Muscle layer of duodenum (tissue), 2 donors: ENCODE measurements at regions not wholly inside any gene's neighbourhood (a gene's known extent, or its start where the extent isn't known, plus 50 kb on each side); places are given as distances from the start of the nearest gene placed in this dataset.
"Not testable (repeated sequence)": the region's sequence is repeated elsewhere in the genome, so short reads cannot be mapped to it uniquely, and the experiment has no call there.

ENCODE experiments used
- H3K27ac ChIP-seq: one replicate; pipeline ENCODE4 v1.7.0; 2013; ENCODE audit warnings: mild to moderate bottlenecking, low read length
- H3K27me3 ChIP-seq: one replicate; pipeline ENCODE4 v1.7.0; 2013; ENCODE audit warnings: low read depth, mild to moderate bottlenecking, control low read depth, low read length
- H3K36me3 ChIP-seq, 2 donors: one replicate each; pipeline ENCODE4 v1.7.0; 2013; ENCODE audit warnings: low read length in 2 of 2, control low read depth in 1 of 2, mild to moderate bottlenecking in 1 of 2; ENCODE audit not compliant: insufficient read depth in 2 of 2, control insufficient read depth in 1 of 2
- H3K4me1 ChIP-seq, 2 donors: one replicate each; pipeline ENCODE4 v1.7.0; 2013; ENCODE audit warnings: low read length in 2 of 2, mild to moderate bottlenecking in 2 of 2, control low read depth in 1 of 2, moderate library complexity in 1 of 2; ENCODE audit not compliant: insufficient read depth in 2 of 2, control insufficient read depth in 1 of 2
- H3K4me3 ChIP-seq, 2 donors: one replicate each; pipeline ENCODE4 v1.7.0; 2013; ENCODE audit warnings: low read length in 2 of 2, low read depth in 1 of 2, mild to moderate bottlenecking in 1 of 2
- H3K9me3 ChIP-seq, 2 donors: one replicate each; pipeline ENCODE4 v1.7.0; 2013; ENCODE audit warnings: low read length in 2 of 2, control low read depth in 1 of 2, mild to moderate bottlenecking in 1 of 2; ENCODE audit not compliant: control insufficient read depth in 1 of 2
- donor health status: healthy.

GRCh38 chr2:239873656-239874635, 151.2 kb downstream of the NDUFA10 start:
- no peaks in the 10 kb centered on the region for H3K9me3 ChIP-seq
- H3K27me3 ChIP-seq: no peaks in the 10 kb centered on the region
- H3K36me3 ChIP-seq: no peaks in the 10 kb centered on the region
- no peaks in the 10 kb centered on the region for H3K4me1 ChIP-seq
- no peak overlapping the region for H3K4me3 ChIP-seq
- no peak overlapping the region for H3K27ac ChIP-seq

- Histone ChIP-seq H3K4me3 (no peak overlapping the region), H3K36me3 (no peaks in the 10 kb centered on the region), H3K27me3 (no peaks in the 10 kb centered on the region), H3K9me3 (no peaks in the 10 kb centered on the region), H3K4me1 (no peaks in the 10 kb centered on the region), H3K27ac (no peak overlapping the region)
Measured at GRCh38 chr2:239871481-239872435, 153.4 kb downstream of the NDUFA10 start.

GRCh38 chr2:239870863-239871262, 154.3 kb downstream of the NDUFA10 start:
- no peak overlapping the region for H3K4me3 ChIP-seq
- H3K27me3 ChIP-seq: no peaks in the 10 kb centered on the region

GRCh38 chr2:239870276-239870675, 154.9 kb downstream of the NDUFA10 start:
- H3K9me3 ChIP-seq: no peaks in the 10 kb centered on the region

More at GRCh38 chr2:239870863-239871262, 154.3 kb downstream of the NDUFA10 start:
- Histone ChIP-seq H3K4me1 (no peaks in the 10 kb centered on the region), H3K27ac (no peak overlapping the region), H3K9me3 (no peaks in the 10 kb centered on the region), H3K36me3 (no peaks in the 10 kb centered on the region)

GRCh38 chr2:239869272-239870155, 155.6 kb downstream of the NDUFA10 start:
- Histone ChIP-seq H3K4me1 (no peaks in the 10 kb centered on the region), H3K36me3 (no peaks in the 10 kb centered on the region), H3K9me3 (no peaks in the 10 kb centered on the region), H3K27ac (no peak overlapping the region), H3K27me3 (no peaks in the 10 kb centered on the region), H3K4me3 (no peak overlapping the region)

More at GRCh38 chr2:239870276-239870675, 154.9 kb downstream of the NDUFA10 start:
- H3K27me3 ChIP-seq: no peaks in the 10 kb centered on the region
- no peak overlapping the region for H3K27ac ChIP-seq
- no peaks in the 10 kb centered on the region for H3K4me1 ChIP-seq
- H3K4me3 ChIP-seq: no peak overlapping the region
- no peaks in the 10 kb centered on the region for H3K36me3 ChIP-seq

GRCh38 chr2:239868556-239869181, 156.5 kb downstream of the NDUFA10 start:
- Histone ChIP-seq H3K27me3 (no peaks in the 10 kb centered on the region), H3K4me3 (no peak overlapping the region), H3K9me3 (no peaks in the 10 kb centered on the region), H3K36me3 (no peaks in the 10 kb centered on the region), H3K4me1 (no peaks in the 10 kb centered on the region), H3K27ac (no peak overlapping the region)

GRCh38 chr2:239866778-239867177, 158.4 kb downstream of the NDUFA10 start:
- Histone ChIP-seq H3K9me3 (no peaks in the 10 kb centered on the region), H3K4me3 (no peak overlapping the region), H3K4me1 (no peaks in the 10 kb centered on the region), H3K36me3 (no peaks in the 10 kb centered on the region), H3K27ac (no peak overlapping the region), H3K27me3 (no peaks in the 10 kb centered on the region)

GRCh38 chr2:239866350-239866749, 158.8 kb downstream of the NDUFA10 start:
- no peaks in the 10 kb centered on the region for H3K27me3 ChIP-seq
- no peaks in the 10 kb centered on the region for H3K36me3 ChIP-seq
- no peak overlapping the region for H3K4me3 ChIP-seq
- H3K4me1 ChIP-seq: no peaks in the 10 kb centered on the region
- no peak overlapping the region for H3K27ac ChIP-seq
- no peaks in the 10 kb centered on the region for H3K9me3 ChIP-seq

- H3K36me3 ChIP-seq, H3K4me3 ChIP-seq, H3K4me1 ChIP-seq, H3K27ac ChIP-seq, H3K9me3 ChIP-seq, H3K27me3 ChIP-seq: not testable (repeated sequence)
Measured at GRCh38 chr2:239865856-239866255, 159.3 kb downstream of the NDUFA10 start.

GRCh38 chr2:239865059-239865639, 160.0 kb downstream of the NDUFA10 start:
- H3K36me3 ChIP-seq: no peaks in the 10 kb centered on the region

More at GRCh38 chr2:239865059-239865639, 160.0 kb downstream of the NDUFA10 start:
- Histone ChIP-seq H3K9me3 (no peaks in the 10 kb centered on the region), H3K27ac (no peak overlapping the region), H3K4me3 (no peak overlapping the region), H3K4me1 (no peaks in the 10 kb centered on the region), H3K27me3 (no peaks in the 10 kb centered on the region)
